ENCODE measurements at regions not wholly inside any gene's neighbourhood (a gene's known extent, or its start where the extent isn't known, plus 50 kb on each side); places are given as distances from the start of the nearest gene placed in this dataset.

- peaks cover 25% of the 10 kb centered on the region for H3K4me1 Mint-ChIP-seq (ENCODE audit: unreplicated experiment)
- no peaks in the 10 kb centered on the region for H3K9me3 Mint-ChIP-seq
- H3K36me3 Mint-ChIP-seq = no peaks in the 10 kb centered on the region
- TF ChIP-seq CTCF (conservative IDR thresholded peaks at IDR 0.05) = no peak
- DNase-seq (ENCODE audit: extremely low spot score, unreplicated experiment) = no peak
- peak overlapping the region; percentile 48 for H3K4me3 Mint-ChIP-seq
- H3K27ac Mint-ChIP-seq = peak overlapping the region; percentile 73
- no peaks in the 10 kb centered on the region for H3K27me3 Mint-ChIP-seq
Measured at GRCh38 chr12:91422127-91422526, 239.5 kb upstream of the DCN start.

- Mint-ChIP-seq H3K4me1 (ENCODE audit: unreplicated experiment) (peaks cover 24% of the 10 kb centered on the region), H3K36me3 (no peaks in the 10 kb centered on the region), H3K9me3 (no peaks in the 10 kb centered on the region), H3K27ac (no peak overlapping the region), H3K27me3 (no peaks in the 10 kb centered on the region), H3K4me3 (no peak overlapping the region)
- no peak for DNase-seq (ENCODE audit: extremely low spot score, unreplicated experiment)
- TF ChIP-seq CTCF (conservative IDR thresholded peaks at IDR 0.05) = no peak
Measured at GRCh38 chr12:91419809-91420208, 237.2 kb upstream of the DCN start.

GRCh38 chr12:91418221-91419090 is 235.8 kb upstream of the DCN start:
- Mint-ChIP-seq H3K36me3 (no peaks in the 10 kb centered on the region), H3K4me3 (no peak overlapping the region), H3K4me1 (ENCODE audit: unreplicated experiment) (peaks cover 23% of the 10 kb centered on the region), H3K27me3 (no peaks in the 10 kb centered on the region), H3K9me3 (no peaks in the 10 kb centered on the region), H3K27ac (no peak overlapping the region)
- no peak for DNase-seq (ENCODE audit: extremely low spot score, unreplicated experiment)
- TF ChIP-seq CTCF (conservative IDR thresholded peaks at IDR 0.05) = no peak

GRCh38 chr12:91417650-91418049 is 235.0 kb upstream of the DCN start:
- H3K27me3 Mint-ChIP-seq = no peaks in the 10 kb centered on the region
- H3K27ac Mint-ChIP-seq = no peak overlapping the region
- no peak for TF ChIP-seq CTCF (conservative IDR thresholded peaks at IDR 0.05)

GRCh38 chr12:91414636-91415035 is 232.0 kb upstream of the DCN start:
- Mint-ChIP-seq H3K36me3 (no peaks in the 10 kb centered on the region), H3K4me1 (ENCODE audit: unreplicated experiment) (peaks cover 14% of the 10 kb centered on the region), H3K9me3 (no peaks in the 10 kb centered on the region), H3K27ac (no peak overlapping the region), H3K4me3 (no peak overlapping the region), H3K27me3 (no peaks in the 10 kb centered on the region)
- no peak for TF ChIP-seq CTCF (conservative IDR thresholded peaks at IDR 0.05)
- DNase-seq (ENCODE audit: extremely low spot score, unreplicated experiment) = no peak

More at GRCh38 chr12:91417650-91418049, 235.0 kb upstream of the DCN start:
- no peak overlapping the region for H3K4me3 Mint-ChIP-seq
- H3K4me1 Mint-ChIP-seq (ENCODE audit: unreplicated experiment) = peaks cover 20% of the 10 kb centered on the region
- H3K9me3 Mint-ChIP-seq = no peaks in the 10 kb centered on the region
- H3K36me3 Mint-ChIP-seq = no peaks in the 10 kb centered on the region
- no peak for DNase-seq (ENCODE audit: extremely low spot score, unreplicated experiment)
